ENCODE measurements at regions not wholly inside any gene's neighbourhood (a gene's known extent, or its start where the extent isn't known, plus 50 kb on each side); places are given as distances from the start of the nearest gene placed in this dataset.
A peak's percentile ranks its signal among the peaks of the same experiment; 100 is the strongest.

- Histone ChIP-seq H3K36me3 (ENCODE audit: control insufficient read depth, insufficient read depth, low read length) (no peaks in the 10 kb centered on the region), H3K9ac (ENCODE audit: low read length) (no peak overlapping the region), H3K4me1 (ENCODE audit: control insufficient read depth, insufficient read depth, low read length) (peaks cover 51% of the 10 kb centered on the region), H3K27ac (ENCODE audit: low read depth, low read length) (peak overlapping the region; percentile 31; the same call in 1 of the 2 replicates), H3K4me3 (ENCODE audit: low read depth, low read length) (no peak overlapping the region), H3K27me3 (ENCODE audit: control insufficient read depth, insufficient read depth, low read length) (peaks cover 4% of the 10 kb centered on the region; the same call in 1 of the 2 replicates), H3K9me3 (ENCODE audit: control insufficient read depth, insufficient read depth, low read depth, low read length) (no peaks in the 10 kb centered on the region)
Observed at GRCh38 chr12:75722714-75723200, 211.3 kb upstream of the KRR1 start.

GRCh38 chr12:75721796-75722195 is 210.4 kb upstream of the KRR1 start:
- H3K4me3 ChIP-seq (ENCODE audit: low read depth, low read length) = no peak overlapping the region
- peaks cover 4% of the 10 kb centered on the region; the same call in 1 of the 2 replicates for H3K27me3 ChIP-seq (ENCODE audit: control insufficient read depth, insufficient read depth, low read length)
- H3K27ac ChIP-seq (ENCODE audit: low read depth, low read length) = no peak overlapping the region
- H3K36me3 ChIP-seq (ENCODE audit: control insufficient read depth, insufficient read depth, low read length) = no peaks in the 10 kb centered on the region
- H3K9ac ChIP-seq (ENCODE audit: low read length) = no peak overlapping the region
- H3K9me3 ChIP-seq (ENCODE audit: control insufficient read depth, insufficient read depth, low read depth, low read length) = no peaks in the 10 kb centered on the region
- H3K4me1 ChIP-seq (ENCODE audit: control insufficient read depth, insufficient read depth, low read length) = peaks cover 47% of the 10 kb centered on the region

GRCh38 chr12:75720812-75721641 is 209.6 kb upstream of the KRR1 start:
- Histone ChIP-seq H3K9ac (ENCODE audit: low read length) (no peak overlapping the region), H3K9me3 (ENCODE audit: control insufficient read depth, insufficient read depth, low read depth, low read length) (no peaks in the 10 kb centered on the region), H3K4me1 (ENCODE audit: control insufficient read depth, insufficient read depth, low read length) (peaks cover 47% of the 10 kb centered on the region), H3K27me3 (ENCODE audit: control insufficient read depth, insufficient read depth, low read length) (peaks cover 4% of the 10 kb centered on the region; the same call in 1 of the 2 replicates), H3K27ac (ENCODE audit: low read depth, low read length) (no peak overlapping the region), H3K4me3 (ENCODE audit: low read depth, low read length) (no peak overlapping the region), H3K36me3 (ENCODE audit: control insufficient read depth, insufficient read depth, low read length) (no peaks in the 10 kb centered on the region)

GRCh38 chr12:75717902-75718301 is 206.5 kb upstream of the KRR1 start:
- Histone ChIP-seq H3K4me3 (ENCODE audit: low read depth, low read length) (no peak overlapping the region), H3K9ac (ENCODE audit: low read length) (no peak overlapping the region), H3K9me3 (ENCODE audit: control insufficient read depth, insufficient read depth, low read depth, low read length) (no peaks in the 10 kb centered on the region), H3K27me3 (ENCODE audit: control insufficient read depth, insufficient read depth, low read length) (no peaks in the 10 kb centered on the region), H3K4me1 (ENCODE audit: control insufficient read depth, insufficient read depth, low read length) (peaks cover 32% of the 10 kb centered on the region), H3K36me3 (ENCODE audit: control insufficient read depth, insufficient read depth, low read length) (no peaks in the 10 kb centered on the region), H3K27ac (ENCODE audit: low read depth, low read length) (no peak overlapping the region)

- H3K9me3 ChIP-seq (ENCODE audit: control insufficient read depth, insufficient read depth, low read depth, low read length) = no peaks in the 10 kb centered on the region
- peaks cover 22% of the 10 kb centered on the region for H3K4me1 ChIP-seq (ENCODE audit: control insufficient read depth, insufficient read depth, low read length)
- H3K27ac ChIP-seq (ENCODE audit: low read depth, low read length) = no peak overlapping the region
- no peaks in the 10 kb centered on the region for H3K36me3 ChIP-seq (ENCODE audit: control insufficient read depth, insufficient read depth, low read length)
- H3K9ac ChIP-seq (ENCODE audit: low read length) = no peak overlapping the region
- H3K27me3 ChIP-seq (ENCODE audit: control insufficient read depth, insufficient read depth, low read length) = no peaks in the 10 kb centered on the region
- no peak overlapping the region for H3K4me3 ChIP-seq (ENCODE audit: low read depth, low read length)
Observed at GRCh38 chr12:75716291-75717025, 205.0 kb upstream of the KRR1 start.

- Histone ChIP-seq H3K36me3 (ENCODE audit: control insufficient read depth, insufficient read depth, low read length) (no peaks in the 10 kb centered on the region), H3K9ac (ENCODE audit: low read length) (no peak overlapping the region), H3K4me1 (ENCODE audit: control insufficient read depth, insufficient read depth, low read length) (peaks cover 22% of the 10 kb centered on the region), H3K27ac (ENCODE audit: low read depth, low read length) (no peak overlapping the region), H3K9me3 (ENCODE audit: control insufficient read depth, insufficient read depth, low read depth, low read length) (no peaks in the 10 kb centered on the region), H3K4me3 (ENCODE audit: low read depth, low read length) (no peak overlapping the region), H3K27me3 (ENCODE audit: control insufficient read depth, insufficient read depth, low read length) (no peaks in the 10 kb centered on the region)
Observed at GRCh38 chr12:75715682-75716081, 204.3 kb upstream of the KRR1 start.

- H3K4me3 ChIP-seq (ENCODE audit: low read depth, low read length) = no peak overlapping the region
- H3K9me3 ChIP-seq (ENCODE audit: control insufficient read depth, insufficient read depth, low read depth, low read length) = no peaks in the 10 kb centered on the region
- H3K4me1 ChIP-seq (ENCODE audit: control insufficient read depth, insufficient read depth, low read length) = peaks cover 19% of the 10 kb centered on the region
- no peak overlapping the region for H3K9ac ChIP-seq (ENCODE audit: low read length)
- H3K27me3 ChIP-seq (ENCODE audit: control insufficient read depth, insufficient read depth, low read length) = no peaks in the 10 kb centered on the region
- H3K36me3 ChIP-seq (ENCODE audit: control insufficient read depth, insufficient read depth, low read length) = no peaks in the 10 kb centered on the region
- no peak overlapping the region for H3K27ac ChIP-seq (ENCODE audit: low read depth, low read length)
Observed at GRCh38 chr12:75715323-75715644, 203.9 kb upstream of the KRR1 start.

GRCh38 chr12:75714462-75715322 is 203.3 kb upstream of the KRR1 start:
- peaks cover 18% of the 10 kb centered on the region for H3K4me1 ChIP-seq (ENCODE audit: control insufficient read depth, insufficient read depth, low read length)
- H3K4me3 ChIP-seq (ENCODE audit: low read depth, low read length) = no peak overlapping the region
- H3K9ac ChIP-seq (ENCODE audit: low read length) = no peak overlapping the region
- H3K27ac ChIP-seq (ENCODE audit: low read depth, low read length) = no peak overlapping the region
- H3K36me3 ChIP-seq (ENCODE audit: control insufficient read depth, insufficient read depth, low read length) = no peaks in the 10 kb centered on the region
- no peaks in the 10 kb centered on the region for H3K9me3 ChIP-seq (ENCODE audit: control insufficient read depth, insufficient read depth, low read depth, low read length)
- H3K27me3 ChIP-seq (ENCODE audit: control insufficient read depth, insufficient read depth, low read length) = no peaks in the 10 kb centered on the region

- Histone ChIP-seq H3K9me3 (ENCODE audit: control insufficient read depth, insufficient read depth, low read depth, low read length) (no peaks in the 10 kb centered on the region), H3K9ac (ENCODE audit: low read length) (no peak overlapping the region), H3K27me3 (ENCODE audit: control insufficient read depth, insufficient read depth, low read length) (no peaks in the 10 kb centered on the region), H3K36me3 (ENCODE audit: control insufficient read depth, insufficient read depth, low read length) (no peaks in the 10 kb centered on the region), H3K27ac (ENCODE audit: low read depth, low read length) (no peak overlapping the region), H3K4me1 (ENCODE audit: control insufficient read depth, insufficient read depth, low read length) (peaks cover 18% of the 10 kb centered on the region), H3K4me3 (ENCODE audit: low read depth, low read length) (no peak overlapping the region)
Observed at GRCh38 chr12:75713434-75713833, 202.0 kb upstream of the KRR1 start.

- H3K27ac ChIP-seq (ENCODE audit: low read depth, low read length) = no peak overlapping the region
- no peak overlapping the region for H3K9ac ChIP-seq (ENCODE audit: low read length)
- H3K4me3 ChIP-seq (ENCODE audit: low read depth, low read length) = no peak overlapping the region
- no peaks in the 10 kb centered on the region for H3K9me3 ChIP-seq (ENCODE audit: control insufficient read depth, insufficient read depth, low read depth, low read length)
- peaks cover 18% of the 10 kb centered on the region for H3K4me1 ChIP-seq (ENCODE audit: control insufficient read depth, insufficient read depth, low read length)
- H3K36me3 ChIP-seq (ENCODE audit: control insufficient read depth, insufficient read depth, low read length) = no peaks in the 10 kb centered on the region
- H3K27me3 ChIP-seq (ENCODE audit: control insufficient read depth, insufficient read depth, low read length) = no peaks in the 10 kb centered on the region
Observed at GRCh38 chr12:75712223-75712622, 200.8 kb upstream of the KRR1 start.
